GM12878 (cell line): ENCODE measurements at regions not wholly inside any gene's neighbourhood (a gene's known extent, or its start where the extent isn't known, plus 50 kb on each side); places are given as distances from the start of the nearest gene placed in this dataset.

Experiments used
- ATAC-seq: fragments of 200-7000 bp; cut with Tn5 transposase; 3 replicates; pipeline ENCODE4 v1.9.1; 2020; ENCODE audit warnings: mild to moderate bottlenecking, moderate library complexity
- BruUV-seq: library from RNA; stranded (reverse); fragments of 400-500 nt; replicated peaks from 2 replicates; lab custom pipeline; 2021; lab: Mats Ljungman, UMichigan
- CTCF ChIA-PET: fragments of 300-600 bp; sonication (Branson Sonifier 250); formaldehyde crosslinking; extraction: SDS; loops from one replicate; lab custom pipeline; 2021; ENCODE audit warnings: inconsistent platforms; lab: Yijun Ruan, JAX
- POLR2A ChIA-PET: fragments of 350-600 bp; formaldehyde crosslinking; extraction: SDS; loops from one replicate; lab custom pipeline; 2021; ENCODE audit warnings: inconsistent platforms; lab: Charles Lee
- RAD21 ChIA-PET: fragments of 300-600 bp; sonication (Branson Sonifier 250); formaldehyde crosslinking; loops from one replicate; lab custom pipeline; 2023; ENCODE audit warnings: antibody characterized with exemption; ENCODE audit not compliant: unreplicated experiment; lab: Charles Lee
- SMC1A ChIA-PET: fragments of 300-600 bp; sonication (Branson Sonifier 250); formaldehyde crosslinking; loops from one replicate; lab custom pipeline; 2023; ENCODE audit not compliant: unreplicated experiment, uncharacterized antibody; lab: Charles Lee
- DNase-seq: peaks from one replicate; pipeline ENCODE4 v3.0.0-alpha.2; 2011; ENCODE audit warnings: low read depth, low spot score
- FAIRE-seq: peaks from 3 replicates; lab custom pipeline; 2011; peaks lifted over from hg19 to GRCh38; lab: Jason Lieb, UNC
- H2AFZ ChIP-seq: 2 replicates; pipeline ENCODE4 v1.6.0; 2011; ENCODE audit warnings: low read depth, low read length, control low read depth; ENCODE audit not compliant: control insufficient read depth
- H3K27ac ChIP-seq: 2 replicates; pipeline ENCODE4 v1.5.1; 2011; ENCODE audit warnings: control low read depth; ENCODE audit not compliant: control insufficient read depth, insufficient read depth
- H3K27me3 ChIP-seq, 2 experiments: replicated peaks in 1 of 2; 2 replicates each; pipeline versions ENCODE4 v1.6.0 to v1.6.1; 2011; ENCODE audit warnings: low read length in 1 of 2; ENCODE audit not compliant: control insufficient read depth in 2 of 2, insufficient read depth in 2 of 2
- H3K36me3 ChIP-seq, 2 experiments: 2 replicates each; pipeline ENCODE4 v1.5.1; 2011; ENCODE audit warnings: low read length in 1 of 2; ENCODE audit not compliant: control insufficient read depth in 2 of 2, insufficient read depth in 2 of 2
- H3K4me1 ChIP-seq: 2 replicates; pipeline ENCODE4 v1.6.1; 2011; ENCODE audit warnings: mild to moderate bottlenecking, low read length, moderate library complexity, mixed read lengths; ENCODE audit not compliant: control insufficient read depth, insufficient read depth
- H3K4me2 ChIP-seq: 2 replicates; pipeline ENCODE4 v1.6.0; 2011; ENCODE audit warnings: control low read depth; ENCODE audit not compliant: control insufficient read depth, insufficient read depth
- H3K4me3 ChIP-seq: fragments of 200-600 bp; sonication (generic); 2 replicates; pipeline ENCODE4 v1.5.1; 2016
- H3K79me2 ChIP-seq: 2 replicates; pipeline ENCODE4 v1.6.0; 2011; ENCODE audit warnings: low read length; ENCODE audit not compliant: control insufficient read depth, insufficient read depth
- H3K9ac ChIP-seq: 2 replicates; pipeline ENCODE4 v1.8.0; 2011; ENCODE audit warnings: low read length, control low read depth, mixed read lengths; ENCODE audit not compliant: control insufficient read depth, insufficient read depth
- H3K9me3 ChIP-seq: replicated peaks from 3 replicates; pipeline ENCODE4 v1.5.1; 2011; ENCODE audit warnings: mild to moderate bottlenecking, low read length; ENCODE audit not compliant: control insufficient read depth, insufficient read depth
- H4K20me1 ChIP-seq: 2 replicates; pipeline ENCODE4 v1.6.0; 2011; ENCODE audit not compliant: control insufficient read depth, insufficient read depth
- CHD1 ChIP-seq: IDR thresholded peaks from 2 replicates; pipeline ENCODE4 v1.6.1; 2012; ENCODE audit warnings: low read depth, low read length, improper control_type of control experiment
- PBX3 ChIP-seq: IDR thresholded peaks from 2 replicates; pipeline ENCODE4 v1.6.1; 2011; ENCODE audit warnings: mild to moderate bottlenecking, low read depth, low read length, moderate library complexity; ENCODE audit not compliant: insufficient replicate concordance
- RAD21 ChIP-seq: IDR thresholded peaks from 2 replicates; pipeline ENCODE4 v1.6.1; 2011; ENCODE audit warnings: mild to moderate bottlenecking, low read depth, low read length, moderate library complexity; ENCODE audit not compliant: insufficient read depth
- WGBS: methylation state at CpG from one replicate; pipeline ENCODE4 v1.1.6; 2016; ENCODE audit warnings: low lambda C conversion rate; ENCODE audit not compliant: insufficient replicate concordance, insufficient coverage; ENCODE audit errors: missing lambda C conversion rate; 5-methylcytosine and 5-hydroxymethylcytosine counted together
- in situ Hi-C: fragments of 300-500 bp; cut with MboI; formaldehyde crosslinking; loops from 9 replicates; pipeline ENCODE4 v1.14.3; 2018; ENCODE audit warnings: mixed read lengths
- intact Hi-C: fragments of 100-400 bp; cut with micrococcal nuclease; formaldehyde crosslinking; loops from one replicate; pipeline ENCODE4 v1.14.2; 2022; ENCODE audit not compliant: unreplicated experiment
- TF ChIP-seq, protein P1 (sequence below): fragments of 450-650 bp; IDR thresholded peaks from 2 replicates; pipeline ENCODE4 v1.6.1; 2017; ENCODE audit warnings: antibody characterized with exemption, mild to moderate bottlenecking, moderate library complexity

DNA sequence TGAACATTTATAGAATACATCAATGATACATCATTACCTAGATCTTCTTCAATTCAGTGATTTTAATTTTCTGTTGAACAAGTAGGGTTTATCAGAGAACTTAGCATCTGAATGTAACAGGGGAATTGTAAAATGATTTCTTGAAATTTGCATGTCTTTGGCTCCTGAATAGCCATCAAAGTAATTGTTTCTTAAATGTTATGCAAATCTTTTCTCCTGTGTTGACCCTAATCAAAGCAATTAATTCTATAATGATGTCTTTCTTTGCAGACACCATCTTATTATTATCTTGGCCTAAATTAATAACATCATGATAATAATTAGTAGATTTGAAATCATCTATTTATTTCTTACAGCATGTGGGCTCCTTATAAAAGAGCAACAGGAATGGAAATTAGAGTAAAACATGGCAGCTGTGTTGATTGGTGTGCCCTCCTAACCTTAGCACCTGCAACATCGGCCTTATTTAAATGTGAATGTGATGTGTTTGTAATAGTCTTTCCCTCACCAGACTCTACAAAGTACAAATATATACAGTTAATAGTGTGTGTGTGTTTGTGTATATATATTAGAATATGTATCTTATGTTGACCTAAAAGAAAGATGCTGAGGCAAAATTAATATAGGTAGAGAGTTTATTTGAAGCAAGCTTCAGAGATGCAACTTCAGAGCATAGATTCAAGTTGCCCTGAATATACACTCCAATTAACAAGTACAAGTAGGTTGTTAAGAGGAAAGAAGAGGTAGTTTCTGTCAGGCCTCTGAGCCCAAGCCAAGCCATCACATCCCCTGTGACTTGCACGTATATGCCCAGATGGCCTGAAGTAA lies 328.0 kb upstream of the TECRL start:
- ATAC-seq = no peak
- Histone ChIP-seq H3K9me3 (no peaks in the 10 kb centered on the region), H3K4me3 (no peak overlapping the region), H3K4me2 (no peak overlapping the region), H3K27me3 (no peaks in the 10 kb centered on the region), H3K36me3 (no peaks in the 10 kb centered on the region), H3K79me2 (no peaks in the 10 kb centered on the region), H3K9ac (no peak overlapping the region), H2AFZ (no peak overlapping the region), H3K4me1 (no peaks in the 10 kb centered on the region), H3K27ac (no peak overlapping the region), H4K20me1 (no peaks in the 10 kb centered on the region)
- SMC1A ChIA-PET = no interaction called here
- BruUV-seq = no TSS peak
- in situ Hi-C loops = no loop called here
- intact Hi-C loops = no loop called here
- 2% methylated on average over 2 of the region's 2 CpGs for WGBS
- no peak for TF ChIP-seq RAD21
- TF ChIP-seq, protein P1, sequence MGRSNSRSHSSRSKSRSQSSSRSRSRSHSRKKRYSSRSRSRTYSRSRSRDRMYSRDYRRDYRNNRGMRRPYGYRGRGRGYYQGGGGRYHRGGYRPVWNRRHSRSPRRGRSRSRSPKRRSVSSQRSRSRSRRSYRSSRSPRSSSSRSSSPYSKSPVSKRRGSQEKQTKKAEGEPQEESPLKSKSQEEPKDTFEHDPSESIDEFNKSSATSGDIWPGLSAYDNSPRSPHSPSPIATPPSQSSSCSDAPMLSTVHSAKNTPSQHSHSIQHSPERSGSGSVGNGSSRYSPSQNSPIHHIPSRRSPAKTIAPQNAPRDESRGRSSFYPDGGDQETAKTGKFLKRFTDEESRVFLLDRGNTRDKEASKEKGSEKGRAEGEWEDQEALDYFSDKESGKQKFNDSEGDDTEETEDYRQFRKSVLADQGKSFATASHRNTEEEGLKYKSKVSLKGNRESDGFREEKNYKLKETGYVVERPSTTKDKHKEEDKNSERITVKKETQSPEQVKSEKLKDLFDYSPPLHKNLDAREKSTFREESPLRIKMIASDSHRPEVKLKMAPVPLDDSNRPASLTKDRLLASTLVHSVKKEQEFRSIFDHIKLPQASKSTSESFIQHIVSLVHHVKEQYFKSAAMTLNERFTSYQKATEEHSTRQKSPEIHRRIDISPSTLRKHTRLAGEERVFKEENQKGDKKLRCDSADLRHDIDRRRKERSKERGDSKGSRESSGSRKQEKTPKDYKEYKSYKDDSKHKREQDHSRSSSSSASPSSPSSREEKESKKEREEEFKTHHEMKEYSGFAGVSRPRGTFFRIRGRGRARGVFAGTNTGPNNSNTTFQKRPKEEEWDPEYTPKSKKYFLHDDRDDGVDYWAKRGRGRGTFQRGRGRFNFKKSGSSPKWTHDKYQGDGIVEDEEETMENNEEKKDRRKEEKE = no peak
- TF ChIP-seq CHD1 = no peak
- no peak for TF ChIP-seq PBX3
- CTCF ChIA-PET = no interaction called here
- FAIRE-seq = no peak
- RAD21 ChIA-PET = no interaction called here
- POLR2A ChIA-PET = no interaction called here
- no peak for DNase-seq
